Activated CD4-positive, alpha-beta T cell treated with anti-CD3 and anti-CD28 coated beads, Interleukin-2, amount 10 ng/mL, durations not matched to agents 7 days and 5 days (primary cell): ENCODE measurements at regions not wholly inside any gene's neighbourhood (a gene's known extent, or its start where the extent isn't known, plus 50 kb on each side); places are given as distances from the start of the nearest gene placed in this dataset.

ENCODE experiments used
- CTCF ChIA-PET: fragments of 350-600 bp; sonication (Branson Sonifier 250); formaldehyde crosslinking; loops from one replicate; lab custom pipeline; 2021; ENCODE audit warnings: antibody characterized with exemption; lab: Charles Lee
- POLR2A ChIA-PET: fragments of 350-600 bp; sonication (Branson Sonifier 250); formaldehyde crosslinking; loops from one replicate; lab custom pipeline; 2021; ENCODE audit warnings: antibody characterized with exemption; lab: Charles Lee
- DNase-seq: peaks from one replicate; pipeline ENCODE4 v3.0.0-alpha.2; 2020
- H3K27ac Mint-ChIP-seq: one replicate; pipeline ENCODE4 v1.8.0; 2021; ENCODE audit warnings: mild to moderate bottlenecking, moderate library complexity, mixed read lengths
- H3K27me3 Mint-ChIP-seq: one replicate; pipeline ENCODE4 v1.8.0; 2021; ENCODE audit warnings: mixed read lengths
- H3K36me3 Mint-ChIP-seq: one replicate; pipeline ENCODE4 v1.8.0; 2021; ENCODE audit warnings: low read depth, mixed read lengths
- H3K4me1 Mint-ChIP-seq: one replicate; pipeline ENCODE4 v1.8.0; 2021; ENCODE audit warnings: mixed read lengths
- H3K4me3 Mint-ChIP-seq: one replicate; pipeline ENCODE4 v1.8.0; 2021; ENCODE audit warnings: mild to moderate bottlenecking, moderate library complexity, mixed read lengths
- H3K9me3 Mint-ChIP-seq: one replicate; pipeline ENCODE4 v1.8.0; 2021; ENCODE audit warnings: mixed read lengths

DNA sequence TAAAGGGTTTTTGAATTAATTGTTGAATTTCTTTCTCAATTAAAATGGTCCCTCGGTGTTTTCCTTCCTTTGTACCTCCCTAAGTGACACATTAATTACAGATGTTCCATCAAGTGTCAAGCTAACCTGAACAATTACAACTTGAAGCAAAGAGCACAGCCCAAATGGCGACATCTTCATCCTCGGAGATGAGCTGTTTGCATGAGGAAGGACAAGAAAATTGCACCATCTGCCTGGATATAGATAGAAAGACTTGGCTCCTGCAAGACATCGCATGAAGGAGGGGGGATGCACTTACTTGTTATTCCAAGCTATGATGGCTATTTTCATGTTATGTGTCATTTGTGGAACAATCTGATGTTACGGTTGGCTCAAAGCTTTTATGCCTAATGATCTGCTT lies 86.4 kb upstream of the ZKSCAN2 start:
- DNase-seq: no peak
- H3K27me3 Mint-ChIP-seq: peaks cover 4% of the 10 kb centered on the region
- H3K27ac Mint-ChIP-seq: no peak overlapping the region
- no peaks in the 10 kb centered on the region for H3K9me3 Mint-ChIP-seq
- H3K4me1 Mint-ChIP-seq: peaks cover 2% of the 10 kb centered on the region
- ChIA-PET POLR2A (no interaction called here), CTCF (no interaction called here)
- no peak overlapping the region for H3K4me3 Mint-ChIP-seq
- H3K36me3 Mint-ChIP-seq: no peaks in the 10 kb centered on the region

DNA sequence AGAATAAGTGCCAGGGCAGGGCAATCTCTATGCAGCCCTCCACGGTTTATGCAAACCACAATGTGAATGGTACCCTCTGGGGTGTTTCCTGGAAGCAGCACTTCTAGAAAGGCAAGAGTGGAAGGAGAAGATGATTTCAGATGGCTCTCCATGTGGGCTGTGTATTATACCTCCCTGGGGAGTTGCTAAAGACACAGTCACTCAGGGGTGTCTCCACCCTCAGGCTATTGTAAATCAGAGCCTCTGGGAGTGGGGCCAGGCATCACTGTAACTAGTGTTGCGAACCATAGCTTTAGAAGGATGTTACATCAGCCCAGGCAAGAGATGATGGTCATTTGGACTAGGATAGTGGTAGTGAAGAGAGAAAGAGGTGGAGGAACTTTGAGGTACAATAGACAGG lies 83.3 kb upstream of the ZKSCAN2 start:
- no peak overlapping the region for H3K27ac Mint-ChIP-seq
- H3K4me3 Mint-ChIP-seq: no peak overlapping the region
- H3K4me1 Mint-ChIP-seq: peaks cover 2% of the 10 kb centered on the region
- POLR2A ChIA-PET: no interaction called here
- no peak for DNase-seq
- peaks cover 4% of the 10 kb centered on the region for H3K27me3 Mint-ChIP-seq
- CTCF ChIA-PET: no interaction called here
- H3K36me3 Mint-ChIP-seq: no peaks in the 10 kb centered on the region
- H3K9me3 Mint-ChIP-seq: no peaks in the 10 kb centered on the region

DNA sequence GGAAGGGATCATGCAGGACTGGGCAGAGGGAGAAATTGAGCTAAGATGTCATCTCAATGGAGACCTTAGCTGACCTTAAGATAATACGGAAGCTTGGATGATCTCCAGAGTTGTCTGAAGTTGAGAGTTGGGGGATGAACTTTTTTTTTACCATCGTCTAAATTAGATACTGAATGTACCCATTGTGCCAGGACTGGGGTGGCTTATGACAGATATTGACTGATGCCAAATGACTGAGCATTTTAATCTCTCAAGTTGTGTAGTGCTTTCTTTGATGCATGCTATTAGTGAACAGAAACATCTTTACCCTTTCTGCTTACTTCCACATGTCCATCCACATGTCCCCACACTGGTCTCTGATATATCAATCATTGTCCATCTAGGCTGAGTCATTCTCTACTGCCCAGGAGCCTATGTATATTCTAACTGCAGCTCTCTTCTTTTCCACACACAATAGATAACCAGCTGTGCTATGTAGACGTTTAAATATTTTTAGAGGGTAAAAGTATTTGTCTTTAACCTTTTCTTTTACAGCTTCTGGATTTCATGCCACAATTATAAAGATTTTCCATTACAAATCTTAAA lies 60.2 kb upstream of the ZKSCAN2 start:
- Mint-ChIP-seq H3K4me1 (no peaks in the 10 kb centered on the region), H3K4me3 (no peak overlapping the region), H3K9me3 (peaks cover 19% of the 10 kb centered on the region), H3K36me3 (no peaks in the 10 kb centered on the region), H3K27me3 (peaks cover 6% of the 10 kb centered on the region), H3K27ac (no peak overlapping the region)
- ChIA-PET CTCF (no interaction called here), POLR2A (no interaction called here)
- DNase-seq: no peak

DNA sequence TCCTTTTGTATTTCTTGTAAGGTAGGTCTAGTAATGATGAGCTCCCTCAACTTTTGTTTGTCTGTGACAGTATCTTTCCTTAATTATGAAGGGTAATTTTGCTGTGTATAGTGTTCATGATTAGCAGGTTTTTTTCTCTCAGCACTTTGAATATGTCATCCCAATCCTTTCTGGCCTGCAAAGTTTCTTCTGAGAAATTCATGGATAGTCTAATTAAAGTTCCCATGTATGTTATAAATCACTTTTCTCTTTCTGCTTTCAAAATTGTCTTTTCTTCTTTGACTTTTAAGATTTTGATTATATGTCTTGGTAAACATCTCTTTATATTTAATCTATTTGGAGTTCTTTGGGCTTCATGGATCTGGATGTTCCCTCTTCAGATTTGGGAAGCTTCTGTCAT lies 54.3 kb upstream of the ZKSCAN2 start:
- Mint-ChIP-seq H3K27ac (no peak overlapping the region), H3K9me3 (peaks cover 26% of the 10 kb centered on the region), H3K4me3 (no peak overlapping the region), H3K36me3 (peaks cover 5% of the 10 kb centered on the region), H3K4me1 (no peaks in the 10 kb centered on the region), H3K27me3 (no peaks in the 10 kb centered on the region)
- no peak for DNase-seq
- ChIA-PET POLR2A (no interaction called here), CTCF (no interaction called here)

DNA sequence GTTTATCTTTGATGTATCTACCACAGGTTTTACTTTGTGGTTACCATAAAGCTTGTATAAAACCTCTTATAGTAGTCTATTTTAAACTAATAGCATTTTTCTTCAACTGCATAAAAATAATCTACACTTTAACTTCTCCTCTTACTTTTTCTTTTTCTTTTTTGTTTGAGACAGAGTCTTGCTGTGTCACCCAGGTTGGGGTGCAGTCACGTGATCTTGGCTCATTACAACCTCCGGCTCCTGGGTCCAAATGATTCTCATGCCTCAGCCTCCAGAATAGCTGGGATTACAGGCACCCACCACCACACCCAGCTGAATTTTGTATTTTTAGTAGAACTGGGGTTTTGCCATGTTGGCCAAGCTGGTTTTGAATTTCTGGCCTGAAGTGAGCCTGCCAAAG lies 53.4 kb upstream of the ZKSCAN2 start:
- H3K27ac Mint-ChIP-seq: no peak overlapping the region
- POLR2A ChIA-PET: interaction anchor here (0.6 kb wide), 1 partner anchor 1519 kb away, joined by 11 read pairs; no protein-coding TSS in a partner anchor
- no peaks in the 10 kb centered on the region for H3K27me3 Mint-ChIP-seq
- H3K4me3 Mint-ChIP-seq: no peak overlapping the region
- H3K9me3 Mint-ChIP-seq: peaks cover 23% of the 10 kb centered on the region
- H3K4me1 Mint-ChIP-seq: no peaks in the 10 kb centered on the region
- CTCF ChIA-PET: no interaction called here
- H3K36me3 Mint-ChIP-seq: peaks cover 5% of the 10 kb centered on the region
- no peak for DNase-seq
